ENCODE measurements at regions not wholly inside any gene's neighbourhood (a gene's known extent, or its start where the extent isn't known, plus 50 kb on each side); places are given as distances from the start of the nearest gene placed in this dataset.

- TF ChIP-seq SIRT6 (IDR thresholded peaks at IDR 0.05; ENCODE audit: low read depth, low read length) (no peak), CBX3 (IDR thresholded peaks at IDR 0.05; ENCODE audit: borderline replicate concordance in 1 of 2, low read length in 2 of 2) (no peak), POLR2AphosphoS5 (IDR thresholded peaks at IDR 0.05; ENCODE audit: control insufficient read depth, insufficient read depth, low read depth, low read length) (no peak), TEAD4 (IDR thresholded peaks at IDR 0.05; ENCODE audit: low read length) (no peak), TEAD4 (CRISPR knock-in tag; IDR thresholded peaks at IDR 0.05; ENCODE audit: borderline replicate concordance) (no peak), EZH2 (IDR thresholded peaks at IDR 0.05; ENCODE audit: borderline replicate concordance, low read depth, low read length) (no peak)
Measured at GRCh38 chr6:134723081-134723871, 226.6 kb downstream of the ALDH8A1 start.
